ENCODE measurements at regions not wholly inside any gene's neighbourhood (a gene's known extent, or its start where the extent isn't known, plus 50 kb on each side); places are given as distances from the start of the nearest gene placed in this dataset.

GRCh38 chr3:187980861-187981260, 173.1 kb upstream of the LPP start:
- no peak overlapping the region for H2AK9ac ChIP-seq (replicated peaks; ENCODE audit: low read depth, low read length, poor library complexity)
- no peak overlapping the region for H3K18ac ChIP-seq (ENCODE audit: low read depth, low read length)
- no peak overlapping the region for H2BK120ac ChIP-seq (ENCODE audit: low read depth, low read length)
- no peaks in the 10 kb centered on the region for H4K20me1 ChIP-seq (ENCODE audit: insufficient read depth, low read length)
- BruUV-seq (replicated peaks), result no TSS peak
- H3K79me1 ChIP-seq (ENCODE audit: low read depth in 1 of 2, low read length in 2 of 2), result no peaks in the 10 kb centered on the region
- H3K9me3 ChIP-seq (ENCODE audit: control insufficient read depth, insufficient read depth, low read length), result 0 out of 2 replicates have a peak, but pooled peaks cover 2% of the 10 kb centered on the region
- H3K14ac ChIP-seq (replicated peaks; ENCODE audit: low read depth, low read length), result no peak overlapping the region
- DNase-seq (no peak), ATAC-seq (ENCODE audit: low read depth) (no peak)
- H3K36me3 ChIP-seq (ENCODE audit: control insufficient read depth, insufficient read depth, low read length), result no peaks in the 10 kb centered on the region
- H3K4me2 ChIP-seq (ENCODE audit: low read depth, low read length), result no peak overlapping the region
- ChIA-PET CTCF (interaction anchor here (1.9 kb wide), 1 partner anchor 26 kb away, joined by 5 read pairs; no protein-coding TSS in a partner anchor), POLR2A (ENCODE audit: unreplicated experiment) (no interaction called here)
- no peak overlapping the region for H4K8ac ChIP-seq (ENCODE audit: low read depth in 2 of 2, low read length in 2 of 2)
- H3K23ac ChIP-seq (ENCODE audit: low read depth, low read length), result no peak overlapping the region
- in situ Hi-C loops (cut with MboI; ENCODE audit: low sequenced_read_pairs), result no loop called here
- no peak overlapping the region for H2AK5ac ChIP-seq (ENCODE audit: low read depth, low read length)
- WGBS, 2 experiments (ENCODE audit: extremely low coverage in 2 of 2, insufficient read length in 1 of 2), result no CpG with 5 or more reads among the region's 3 CpGs
- H3K56ac ChIP-seq (ENCODE audit: extremely low read depth, insufficient read depth, low read length), result no peak overlapping the region
- intact Hi-C loops (cut with micrococcal nuclease), result no loop called here
- H3K4ac ChIP-seq (ENCODE audit: low read depth, low read length), result no peak overlapping the region
- H2AFZ ChIP-seq (replicated peaks; ENCODE audit: low read length, poor library complexity), result no peak overlapping the region
- no peak overlapping the region for H2BK15ac ChIP-seq (ENCODE audit: low read depth, low read length)
- H3K4me1 ChIP-seq (ENCODE audit: control insufficient read depth, insufficient read depth, low read length), result no peaks in the 10 kb centered on the region
- no peak overlapping the region for H2BK5ac ChIP-seq (ENCODE audit: low read depth, low read length, poor library complexity, severe bottlenecking)
- no peak overlapping the region for H3K27ac ChIP-seq (ENCODE audit: insufficient read depth, low read length)
- H3K4me3 ChIP-seq (ENCODE audit: insufficient read depth, low read depth, low read length), result no peak overlapping the region
- no peaks in the 10 kb centered on the region for H3K27me3 ChIP-seq (ENCODE audit: control insufficient read depth, insufficient read depth, low read length)
- TF ChIP-seq NFE2L2 (IDR thresholded peaks at IDR 0.05; ENCODE audit: low read depth, low read length) (no peak), FOS (IDR thresholded peaks at IDR 0.05; ENCODE audit: low read depth, low read length) (no peak), RFX5 (IDR thresholded peaks at IDR 0.05; ENCODE audit: low read depth, low read length) (no peak), BHLHE40 (IDR thresholded peaks at IDR 0.05; ENCODE audit: low read depth, low read length) (no peak), CHD1 (IDR thresholded peaks at IDR 0.05; ENCODE audit: low read depth, low read length) (no peak), MXI1 (IDR thresholded peaks at IDR 0.05; ENCODE audit: borderline replicate concordance, low read depth, low read length) (no peak), CTCF (conservative IDR thresholded peaks at IDR 0.05; ENCODE audit: low read depth, low read length) (no peak), USF2 (IDR thresholded peaks at IDR 0.05; ENCODE audit: low read depth, low read length) (no peak), SMC3 (IDR thresholded peaks at IDR 0.05; ENCODE audit: low read depth, low read length) (no peak), RCOR1 (IDR thresholded peaks at IDR 0.05; ENCODE audit: insufficient replicate concordance, low read length) (no peak), RAD21 (IDR thresholded peaks at IDR 0.05; ENCODE audit: low read length) (no peak), MAFK (IDR thresholded peaks at IDR 0.05; ENCODE audit: low read depth, low read length) (no peak), CEBPB (IDR thresholded peaks at IDR 0.05; ENCODE audit: low read depth, low read length) (no peak), MAZ (IDR thresholded peaks at IDR 0.05; ENCODE audit: borderline replicate concordance, low read depth, low read length) (no peak), ELK1 (IDR thresholded peaks at IDR 0.05; ENCODE audit: borderline replicate concordance, low read depth, low read length) (no peak), POLR2A (IDR thresholded peaks at IDR 0.05; ENCODE audit: low read depth, low read length) (no peak)
- no peak overlapping the region for H3K9ac ChIP-seq (ENCODE audit: low read depth, low read length)
- no peak overlapping the region for H4K91ac ChIP-seq (ENCODE audit: insufficient read depth, low read depth, low read length)
- dilution Hi-C loops (cut with HindIII; ENCODE audit: low sequenced_read_pairs, unreplicated experiment), result no loop called here
- no peak overlapping the region for H2BK20ac ChIP-seq (ENCODE audit: low read depth, low read length)
- H4K5ac ChIP-seq (ENCODE audit: low read depth, low read length), result no peak overlapping the region
- 0 out of 2 replicates have a peak, but pooled peaks cover 3% of the 10 kb centered on the region for H3K9me1 ChIP-seq (ENCODE audit: insufficient read depth, low read length)

Measured in IMR-90 (cell line).